ENCODE measurements at regions not wholly inside any gene's neighbourhood (a gene's known extent, or its start where the extent isn't known, plus 50 kb on each side); places are given as distances from the start of the nearest gene placed in this dataset.

DNA sequence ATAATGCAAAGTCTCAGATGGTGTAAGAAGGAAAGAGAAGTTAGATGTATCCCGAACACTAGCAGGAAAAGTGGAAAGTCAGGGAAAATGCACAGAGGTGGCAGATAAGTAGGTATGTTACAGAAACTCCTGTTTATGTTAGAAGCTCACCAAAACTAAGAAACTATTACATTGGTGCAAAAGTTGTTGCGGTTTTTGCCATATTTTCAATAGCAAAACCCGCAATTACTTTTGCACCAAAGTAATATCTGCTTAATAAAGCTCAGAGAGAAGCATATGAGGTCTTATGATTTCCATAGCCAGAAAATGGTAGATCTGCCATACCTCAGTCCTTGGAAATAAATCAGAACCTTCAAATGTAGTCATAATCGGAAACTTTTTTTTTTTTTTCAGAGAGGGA is 1035.6 kb downstream of the PCDH7 start:
- Histone ChIP-seq H3K36me3 (no peaks in the 10 kb centered on the region), H3K4me3 (no peak overlapping the region), H3K9me3 (ENCODE audit: low read depth) (no peaks in the 10 kb centered on the region), H3K4me1 (ENCODE audit: low read depth) (no peaks in the 10 kb centered on the region), H3K27me3 (no peaks in the 10 kb centered on the region), H3K27ac (no peak overlapping the region)
- DNase-seq (ENCODE audit: low read depth in 1 of 2, low spot score in 1 of 2): no peak
- TF ChIP-seq, protein P1, sequence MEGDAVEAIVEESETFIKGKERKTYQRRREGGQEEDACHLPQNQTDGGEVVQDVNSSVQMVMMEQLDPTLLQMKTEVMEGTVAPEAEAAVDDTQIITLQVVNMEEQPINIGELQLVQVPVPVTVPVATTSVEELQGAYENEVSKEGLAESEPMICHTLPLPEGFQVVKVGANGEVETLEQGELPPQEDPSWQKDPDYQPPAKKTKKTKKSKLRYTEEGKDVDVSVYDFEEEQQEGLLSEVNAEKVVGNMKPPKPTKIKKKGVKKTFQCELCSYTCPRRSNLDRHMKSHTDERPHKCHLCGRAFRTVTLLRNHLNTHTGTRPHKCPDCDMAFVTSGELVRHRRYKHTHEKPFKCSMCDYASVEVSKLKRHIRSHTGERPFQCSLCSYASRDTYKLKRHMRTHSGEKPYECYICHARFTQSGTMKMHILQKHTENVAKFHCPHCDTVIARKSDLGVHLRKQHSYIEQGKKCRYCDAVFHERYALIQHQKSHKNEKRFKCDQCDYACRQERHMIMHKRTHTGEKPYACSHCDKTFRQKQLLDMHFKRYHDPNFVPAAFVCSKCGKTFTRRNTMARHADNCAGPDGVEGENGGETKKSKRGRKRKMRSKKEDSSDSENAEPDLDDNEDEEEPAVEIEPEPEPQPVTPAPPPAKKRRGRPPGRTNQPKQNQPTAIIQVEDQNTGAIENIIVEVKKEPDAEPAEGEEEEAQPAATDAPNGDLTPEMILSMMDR (IDR thresholded peaks at IDR 0.05; ENCODE audit: low read depth, low read length): no peak

DNA sequence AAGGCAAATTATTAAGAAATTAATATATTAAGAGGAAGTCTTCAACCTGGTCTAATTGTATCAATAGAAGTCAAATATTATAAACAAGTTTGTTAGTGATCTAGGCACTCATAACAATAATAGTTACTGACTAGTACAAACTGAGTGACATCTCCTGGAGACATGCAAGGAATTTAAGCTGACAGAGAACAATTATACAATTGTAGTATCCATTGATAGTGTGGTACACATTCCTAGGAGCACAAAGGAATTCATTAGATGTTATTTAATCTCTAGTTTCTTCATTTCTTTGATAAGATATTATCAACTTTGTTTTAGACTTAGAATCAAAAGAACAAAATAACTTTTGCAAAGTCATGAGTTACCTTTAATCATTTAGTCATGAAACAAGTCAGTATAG is 1048.6 kb downstream of the PCDH7 start:
- H3K4me1 ChIP-seq (ENCODE audit: low read depth): no peaks in the 10 kb centered on the region
- H3K4me3 ChIP-seq: no peak overlapping the region
- no peak overlapping the region for H3K27ac ChIP-seq
- H3K36me3 ChIP-seq: no peaks in the 10 kb centered on the region
- H3K27me3 ChIP-seq: no peaks in the 10 kb centered on the region
- TF ChIP-seq, protein P1 (IDR thresholded peaks at IDR 0.05; ENCODE audit: low read depth, low read length): no peak
- no peaks in the 10 kb centered on the region for H3K9me3 ChIP-seq (ENCODE audit: low read depth)
- DNase-seq (ENCODE audit: low read depth in 1 of 2, low spot score in 1 of 2): no peak

DNA sequence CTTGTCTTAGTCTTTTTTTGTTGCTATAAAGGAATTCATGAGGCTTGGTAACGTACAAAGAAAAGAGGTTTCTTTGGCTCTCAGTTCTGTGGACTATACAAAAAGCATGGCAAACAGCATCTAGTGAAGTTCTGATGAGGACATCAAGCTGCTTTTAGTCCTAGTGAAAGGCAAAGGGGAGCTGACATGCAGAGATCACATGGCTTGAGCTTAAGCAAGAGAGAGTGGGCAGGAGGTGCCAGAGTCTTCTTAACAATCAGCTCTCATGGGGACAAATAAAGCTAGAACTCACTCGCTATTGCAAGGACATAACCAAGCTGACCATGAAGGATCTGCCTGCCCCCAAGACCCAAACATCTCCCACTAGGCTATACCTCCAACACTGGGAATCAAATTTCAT is 1063.1 kb downstream of the PCDH7 start:
- H3K27ac ChIP-seq: no peak overlapping the region
- H3K36me3 ChIP-seq: no peaks in the 10 kb centered on the region
- H3K4me3 ChIP-seq: no peak overlapping the region
- no peaks in the 10 kb centered on the region for H3K9me3 ChIP-seq (ENCODE audit: low read depth)
- peaks cover 3% of the 10 kb centered on the region for H3K27me3 ChIP-seq
- TF ChIP-seq, protein P1 (IDR thresholded peaks at IDR 0.05; ENCODE audit: low read depth, low read length): no peak
- no peaks in the 10 kb centered on the region for H3K4me1 ChIP-seq (ENCODE audit: low read depth)
- DNase-seq (ENCODE audit: low read depth in 1 of 2, low spot score in 1 of 2): no peak

DNA sequence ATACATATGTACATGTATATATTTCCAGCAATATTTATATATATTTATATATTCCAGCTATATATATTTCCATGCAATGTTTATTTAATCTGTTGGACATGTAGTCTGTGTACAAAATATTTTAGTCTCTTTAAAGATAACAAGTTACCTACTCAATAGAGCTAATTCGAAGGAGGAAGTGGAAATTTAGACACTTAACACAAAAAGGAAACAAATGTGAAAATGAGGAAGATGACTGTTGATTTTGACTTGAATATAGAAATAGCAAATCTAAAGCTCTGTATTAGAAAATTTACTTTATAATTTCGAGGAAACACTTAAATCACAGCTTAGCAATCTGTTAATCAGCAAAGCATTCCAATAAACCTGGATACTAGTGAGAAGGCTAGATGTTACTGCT is 1064.4 kb downstream of the PCDH7 start:
- DNase-seq (ENCODE audit: low read depth in 1 of 2, low spot score in 1 of 2): no peak
- Histone ChIP-seq H3K36me3 (no peaks in the 10 kb centered on the region), H3K27me3 (peaks cover 3% of the 10 kb centered on the region), H3K9me3 (ENCODE audit: low read depth) (no peaks in the 10 kb centered on the region), H3K4me1 (ENCODE audit: low read depth) (no peaks in the 10 kb centered on the region), H3K4me3 (no peak overlapping the region), H3K27ac (no peak overlapping the region)
- TF ChIP-seq, protein P1 (IDR thresholded peaks at IDR 0.05; ENCODE audit: low read depth, low read length): no peak

DNA sequence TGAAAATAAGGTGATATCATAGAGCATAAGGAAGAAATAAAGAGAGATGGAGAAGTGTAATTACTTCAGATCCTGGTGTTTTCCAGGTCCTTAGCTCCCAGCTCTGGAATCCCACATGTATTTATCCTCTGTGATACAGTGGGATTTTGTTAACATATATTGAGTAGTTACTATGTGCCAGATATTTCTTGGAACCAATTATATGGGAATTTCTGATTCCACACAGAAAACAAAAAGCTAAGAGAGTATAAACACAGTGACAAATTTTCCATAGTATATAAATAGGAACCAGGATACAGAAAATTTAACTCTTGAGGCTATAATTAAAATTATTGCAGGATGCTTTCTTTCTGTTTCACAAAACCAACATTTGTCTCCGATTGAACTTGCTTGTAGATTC is 1067.5 kb downstream of the PCDH7 start:
- DNase-seq (ENCODE audit: low read depth in 1 of 2, low spot score in 1 of 2): no peak
- Histone ChIP-seq H3K27me3 (peaks cover 28% of the 10 kb centered on the region), H3K4me3 (no peak overlapping the region), H3K9me3 (ENCODE audit: low read depth) (no peaks in the 10 kb centered on the region), H3K27ac (no peak overlapping the region), H3K36me3 (no peaks in the 10 kb centered on the region), H3K4me1 (ENCODE audit: low read depth) (no peaks in the 10 kb centered on the region)
- TF ChIP-seq, protein P1 (IDR thresholded peaks at IDR 0.05; ENCODE audit: low read depth, low read length): no peak

DNA sequence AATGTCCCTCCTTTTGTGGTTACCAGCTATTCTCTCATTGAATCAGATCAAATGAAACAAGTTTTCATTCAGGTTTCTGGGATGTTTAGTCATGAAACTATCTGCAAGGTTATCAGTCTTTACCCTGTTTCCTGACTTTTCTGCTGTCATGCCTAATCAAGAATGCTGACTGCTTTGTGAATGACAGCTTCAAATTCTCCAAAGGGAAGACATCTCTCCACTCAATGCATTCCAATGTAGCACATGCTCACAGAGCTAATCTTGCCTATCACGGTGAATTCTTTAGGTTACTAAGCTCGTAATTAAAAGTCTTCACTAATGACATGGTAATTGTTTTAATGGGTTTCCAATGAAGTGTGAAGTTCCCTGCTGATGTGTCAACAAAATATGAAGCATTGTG is 1068.5 kb downstream of the PCDH7 start:
- Histone ChIP-seq H3K4me1 (ENCODE audit: low read depth) (no peaks in the 10 kb centered on the region), H3K27me3 (peaks cover 28% of the 10 kb centered on the region), H3K4me3 (no peak overlapping the region), H3K27ac (no peak overlapping the region), H3K36me3 (no peaks in the 10 kb centered on the region), H3K9me3 (ENCODE audit: low read depth) (no peaks in the 10 kb centered on the region)
- no peak for DNase-seq (ENCODE audit: low read depth in 1 of 2, low spot score in 1 of 2)
- TF ChIP-seq, protein P1 (IDR thresholded peaks at IDR 0.05; ENCODE audit: low read depth, low read length): no peak
